DMS153 treated with DMSO at 0.1 percent for 48 hours (cell line): ENCODE measurements at regions not wholly inside any gene's neighbourhood (a gene's known extent, or its start where the extent isn't known, plus 50 kb on each side); places are given as distances from the start of the nearest gene placed in this dataset.

Experiments used
- DNase-seq: peaks from one replicate; lab custom pipeline; 2025; ENCODE audit not compliant: unreplicated experiment; lab: John Stamatoyannopoulos, UW

DNA sequence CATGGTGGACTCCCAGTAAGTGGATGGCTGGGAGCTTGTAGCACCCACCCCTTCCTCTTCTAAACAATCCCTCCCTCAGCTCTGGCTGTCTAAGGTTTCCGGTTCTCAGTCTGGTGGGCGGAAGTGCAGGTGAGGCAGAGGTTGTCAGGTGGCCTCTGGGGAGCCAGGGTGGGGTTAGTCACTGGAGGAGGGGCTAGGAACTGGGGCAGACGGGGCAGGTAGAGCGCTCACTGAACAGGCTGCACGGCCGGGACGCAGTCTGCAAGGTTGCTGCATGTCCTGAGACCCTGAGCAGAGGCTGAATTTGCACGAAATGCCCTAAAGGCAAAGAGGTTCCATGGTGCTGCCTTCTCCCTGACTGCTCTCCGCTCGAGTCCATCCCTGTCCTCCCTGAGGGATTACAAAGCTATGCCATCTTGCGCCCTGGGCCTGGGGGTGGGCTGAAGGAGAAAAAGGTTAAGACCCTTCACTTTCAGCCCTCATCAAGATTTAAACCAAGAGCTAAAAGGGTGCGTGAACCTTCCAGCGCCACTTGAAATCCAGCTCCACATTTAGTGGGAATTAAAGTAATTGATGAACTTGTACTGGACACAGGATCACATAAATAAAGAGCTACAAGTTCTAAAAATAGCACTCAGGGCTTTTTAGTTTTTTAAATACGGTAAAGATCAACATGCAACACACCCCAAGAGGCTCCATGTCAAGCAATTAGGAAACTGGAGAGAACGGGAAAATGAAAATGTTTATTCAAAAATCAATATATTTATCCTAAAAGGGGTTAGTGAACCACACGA lies 62.3 kb upstream of the CTBP2 start:
- DNase-seq: no peak

DNA sequence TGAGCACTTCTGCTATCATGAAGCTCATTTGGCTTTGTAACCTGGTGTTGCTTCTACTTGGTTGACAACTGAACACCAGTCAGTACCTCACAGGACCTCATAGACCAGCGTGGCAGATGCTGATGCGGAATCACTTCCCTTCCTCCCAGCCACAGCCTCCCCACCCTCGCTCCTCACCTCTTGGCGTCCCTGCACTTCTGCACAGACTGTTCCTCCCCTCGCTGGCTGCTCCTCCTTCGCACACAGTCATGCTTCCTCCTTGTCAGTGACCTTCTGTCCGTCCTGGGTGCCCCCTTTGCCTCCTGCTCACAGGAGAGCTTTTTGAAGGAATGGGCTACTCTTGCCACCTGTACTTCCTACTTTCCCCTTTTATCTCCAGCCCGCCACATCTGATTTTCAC lies 61.4 kb upstream of the CTBP2 start:
- DNase-seq: no peak

DNA sequence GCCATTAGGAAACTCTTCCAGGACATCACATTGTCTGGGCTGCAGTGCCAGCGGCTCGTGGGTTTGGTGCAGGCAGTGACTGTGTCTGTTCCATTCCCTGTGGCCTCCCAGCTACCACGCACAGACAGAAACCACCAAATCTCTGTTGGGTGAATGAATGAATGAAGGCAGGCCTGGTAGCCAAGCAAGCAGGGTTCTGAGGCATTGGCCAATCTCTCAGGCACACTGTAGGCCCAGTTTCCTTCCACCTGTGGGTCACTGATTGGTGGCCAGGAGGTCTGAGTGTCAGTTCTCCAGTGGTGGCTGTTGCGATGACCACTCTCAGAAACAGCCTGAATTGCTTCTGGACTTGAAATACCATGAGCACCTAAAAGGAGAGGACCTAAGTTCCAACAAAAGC lies 59.4 kb upstream of the CTBP2 start:
- DNase-seq: no peak

DNA sequence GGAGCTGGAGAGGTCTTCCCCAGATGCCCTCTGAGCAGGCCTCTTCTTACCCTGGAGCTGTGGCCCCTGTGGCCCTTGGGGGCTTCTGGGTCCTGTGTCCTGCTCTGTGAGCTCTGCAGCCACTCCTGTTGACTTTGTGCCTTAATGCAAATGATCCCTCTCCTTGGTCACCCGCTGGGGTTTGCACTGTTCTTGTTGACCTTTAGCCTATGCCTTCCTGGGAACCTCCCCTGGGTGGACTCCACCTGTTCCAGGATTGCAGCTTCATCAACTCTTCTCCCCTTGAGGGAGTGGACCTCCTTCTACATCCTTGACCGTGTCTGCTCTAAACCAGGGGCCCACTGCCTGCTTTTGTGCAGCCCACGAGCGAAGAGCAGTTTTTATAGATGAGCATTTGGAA lies 58.6 kb upstream of the CTBP2 start:
- DNase-seq: no peak

DNA sequence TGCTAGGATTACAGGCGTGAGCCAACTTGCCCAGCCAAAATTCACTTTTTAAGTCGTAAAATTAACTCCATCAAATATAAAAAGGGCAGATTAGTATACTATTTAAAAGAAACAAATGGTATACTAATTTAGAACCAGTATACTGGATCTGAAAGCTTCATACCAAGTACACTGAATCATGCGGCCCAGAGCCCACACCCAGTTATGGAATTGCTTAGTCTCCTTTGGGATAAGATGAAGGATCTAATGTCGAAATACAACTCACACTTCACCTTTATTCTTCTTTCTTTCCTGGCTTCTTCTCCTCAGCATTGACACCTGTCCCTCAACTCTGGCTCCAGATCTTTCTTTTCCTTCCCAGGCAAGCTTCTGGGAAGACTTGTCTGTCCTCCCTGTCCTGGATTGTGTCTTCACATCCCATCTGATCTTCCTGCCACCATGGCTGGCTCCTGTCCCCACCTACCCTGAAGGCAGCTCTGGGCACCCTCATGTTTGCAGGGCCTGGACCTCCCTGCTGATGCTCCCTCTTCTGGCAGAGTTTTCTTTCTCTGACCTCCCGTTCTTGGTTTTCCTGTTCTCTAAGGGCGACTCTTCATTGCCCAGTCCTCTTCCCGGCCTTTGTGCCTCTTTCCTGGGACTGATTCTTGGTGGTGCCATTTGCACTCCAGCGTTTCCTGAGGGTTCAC lies 57.8 kb upstream of the CTBP2 start:
- no peak for DNase-seq

DNA sequence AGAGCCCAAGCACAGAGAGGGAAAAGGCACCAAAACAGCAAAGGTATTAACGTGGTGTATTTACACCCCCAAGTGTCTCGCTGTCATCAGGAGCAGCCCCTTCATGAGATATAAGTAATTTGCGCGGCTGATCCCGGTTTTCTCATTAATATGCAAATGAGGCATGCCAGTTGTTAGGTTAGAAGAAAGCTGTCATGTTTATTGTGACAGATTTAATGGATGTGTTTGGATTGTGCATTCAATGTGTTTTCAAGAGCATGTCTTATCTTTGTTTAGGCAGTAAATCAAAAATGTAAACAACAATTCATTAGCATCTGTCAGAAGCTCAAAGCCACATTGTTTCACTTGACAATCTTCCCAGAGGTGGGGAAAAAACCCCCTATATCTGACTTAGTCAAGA lies 56.5 kb upstream of the CTBP2 start:
- no peak for DNase-seq

DNA sequence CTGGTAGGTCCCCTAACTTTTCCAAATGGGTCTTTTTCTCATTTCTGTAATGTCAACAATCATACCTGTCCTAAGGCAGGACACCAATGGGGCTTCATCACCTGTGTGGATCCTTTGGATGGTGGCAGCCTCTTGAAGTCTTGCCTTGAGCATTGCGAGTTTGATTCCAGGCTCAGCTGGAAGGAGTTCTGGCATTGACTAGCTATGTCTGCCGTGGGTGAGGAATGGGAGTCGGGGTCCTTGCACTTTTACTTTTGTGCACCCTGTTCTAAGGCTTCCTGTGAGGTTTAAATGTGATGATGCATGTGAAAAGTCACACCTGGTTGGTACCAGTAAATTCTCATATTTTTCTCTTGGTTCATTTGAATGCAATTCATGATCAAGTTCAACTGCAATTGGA lies 55.9 kb upstream of the CTBP2 start:
- DNase-seq: no peak

DNA sequence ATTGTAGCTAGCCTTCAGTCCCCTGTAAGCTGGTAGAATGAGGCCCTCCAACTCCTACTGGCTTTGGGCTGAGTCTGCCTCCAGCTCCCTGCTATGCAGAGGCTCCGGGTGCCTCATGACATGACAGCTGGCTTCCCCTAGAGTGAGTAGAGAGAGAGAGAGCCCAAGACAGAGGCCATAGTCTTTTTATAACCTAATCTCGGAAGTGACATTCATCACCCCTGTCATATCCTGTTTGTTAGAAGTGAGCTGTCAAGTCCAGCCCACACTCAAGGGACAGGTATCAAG lies 53.9 kb upstream of the CTBP2 start:
- no peak for DNase-seq

DNA sequence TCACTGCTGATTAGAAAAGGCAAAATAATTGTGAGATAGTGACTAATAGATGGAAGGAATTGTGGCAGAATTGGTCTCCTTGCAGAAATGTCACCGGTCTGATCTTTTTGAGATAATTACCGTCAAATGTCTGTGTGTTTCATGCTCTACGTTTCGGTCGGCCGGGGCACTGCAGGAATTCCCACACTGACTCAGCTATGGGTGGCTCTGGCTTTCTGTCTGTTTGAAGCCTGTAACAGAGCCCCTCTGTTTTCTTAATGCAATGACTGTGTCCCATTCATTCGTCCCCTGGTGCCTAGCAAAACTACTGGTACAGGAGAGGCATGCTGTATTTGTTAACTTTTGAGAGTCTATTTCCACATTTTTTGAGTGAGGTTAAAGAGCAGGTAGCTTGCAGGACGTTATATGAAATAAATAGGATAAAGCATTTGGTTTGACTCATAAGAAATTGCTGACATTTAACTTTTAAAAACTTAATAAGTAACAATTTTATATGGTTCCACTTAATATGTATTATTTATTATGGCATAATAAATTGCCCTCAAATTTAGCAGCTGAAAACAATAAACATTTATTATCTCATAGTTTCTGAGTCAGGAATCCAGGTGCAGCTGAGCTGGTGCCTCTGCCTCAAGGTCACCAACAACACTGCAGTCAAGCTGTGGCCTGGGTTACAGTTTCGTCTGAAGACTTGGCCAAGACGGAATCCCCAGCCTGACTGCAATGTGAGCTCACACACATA lies 53.3 kb upstream of the CTBP2 start:
- DNase-seq: no peak

DNA sequence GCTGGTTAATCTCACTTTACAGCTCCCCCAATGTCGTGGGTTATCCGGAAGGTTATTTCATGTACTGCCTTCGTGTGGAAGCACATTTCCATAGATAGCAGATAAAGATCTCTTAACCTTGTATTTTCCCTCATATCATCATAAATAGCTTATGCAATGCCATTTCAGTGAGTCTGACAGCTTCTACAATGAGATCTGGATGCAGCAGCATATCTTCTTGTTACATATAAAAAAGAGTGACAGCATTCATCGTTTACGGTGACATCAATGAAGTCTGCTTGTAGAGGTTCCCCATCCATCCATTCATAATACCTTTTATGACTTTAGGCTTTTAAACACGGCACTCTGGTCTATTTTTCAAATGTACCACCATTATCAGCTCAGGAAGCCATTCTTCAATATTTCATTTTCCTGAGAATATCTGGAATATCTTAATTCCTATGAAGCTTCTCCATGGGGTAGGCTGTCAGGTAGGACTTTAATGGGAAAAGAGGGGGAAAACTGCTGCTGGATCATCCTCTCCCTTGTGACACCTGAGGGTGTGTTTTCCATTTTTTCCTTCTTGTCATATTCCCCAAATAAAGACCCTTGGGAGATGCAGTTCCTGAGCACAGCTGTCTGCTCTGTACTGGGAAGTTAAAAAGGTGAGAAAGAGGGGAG lies 51.9 kb upstream of the CTBP2 start:
- DNase-seq: no peak
